Ascending aorta (tissue), 2 donors: ENCODE measurements at regions not wholly inside any gene's neighbourhood (a gene's known extent, or its start where the extent isn't known, plus 50 kb on each side); places are given as distances from the start of the nearest gene placed in this dataset.

ENCODE experiments used
- DNase-seq, 2 donors: peaks; one replicate each; pipeline ENCODE4 v3.0.0-alpha.2; 2019; ENCODE audit warnings: low spot score in 2 of 2
- H3K27ac ChIP-seq, 2 donors: fragments of 200-600 bp; sonication (generic); one replicate each; pipeline ENCODE4 v1.5.1; 2016 to 2017; ENCODE audit warnings: mild to moderate bottlenecking in 1 of 2
- H3K27me3 ChIP-seq: fragments of 200-600 bp; sonication (generic); one replicate; pipeline ENCODE4 v1.5.1; 2017
- H3K36me3 ChIP-seq, 2 donors: fragments of 200-600 bp; sonication (generic); one replicate each; pipeline ENCODE4 v1.5.1; 2016
- H3K4me1 ChIP-seq, 2 donors: fragments of 200-600 bp; sonication (generic); one replicate each; pipeline ENCODE4 v1.5.1; 2016 to 2017; ENCODE audit warnings: mild to moderate bottlenecking in 1 of 2
- H3K4me3 ChIP-seq, 2 donors: fragments of 200-600 bp; sonication (generic); one replicate each; pipeline ENCODE4 v1.5.1; 2016 to 2017; ENCODE audit warnings: mild to moderate bottlenecking in 1 of 2
- H3K9me3 ChIP-seq, 2 donors: fragments of 200-600 bp; sonication (generic); one replicate each; pipeline ENCODE4 v1.5.1; 2016
- CTCF ChIP-seq, 3 experiments: fragments of 200-600 bp in 2 of 3; fragments of 450-650 bp in 1 of 3; sonication (generic) in 2 of 3; IDR thresholded peaks; one replicate each; pipeline ENCODE4 v1.5.1; 2016 to 2019; ENCODE audit warnings: antibody characterized with exemption in 3 of 3, mild to moderate bottlenecking in 1 of 3, moderate library complexity in 1 of 3
- intact Hi-C: fragments of 100-400 bp; cut with DNase I; formaldehyde crosslinking; loops from one replicate; pipeline ENCODE4 v1.15.1; 2023

- Histone ChIP-seq H3K27ac (no peak overlapping the region), H3K27me3 (no peaks in the 10 kb centered on the region), H3K9me3 (no peaks in the 10 kb centered on the region), H3K4me3 (no peak overlapping the region), H3K4me1 (no peaks in the 10 kb centered on the region), H3K36me3 (no peaks in the 10 kb centered on the region)
- no peak for TF ChIP-seq CTCF (IDR thresholded peaks at IDR 0.05)
- no peak for DNase-seq
- intact Hi-C loops, result no loop called here
These were observed 595.8 kb upstream of the MKI67 start for GRCh38 chr10:128721963-128722445.

GRCh38 chr10:128722947-128723346 lies 596.7 kb upstream of the MKI67 start:
- Histone ChIP-seq H3K4me3 (no peak overlapping the region), H3K9me3 (no peaks in the 10 kb centered on the region), H3K36me3 (no peaks in the 10 kb centered on the region), H3K27ac (no peak overlapping the region), H3K4me1 (no peaks in the 10 kb centered on the region), H3K27me3 (no peaks in the 10 kb centered on the region)
- no peak for DNase-seq
- intact Hi-C loops, result no loop called here
- no peak for TF ChIP-seq CTCF (IDR thresholded peaks at IDR 0.05)

GRCh38 chr10:128723631-128724205 lies 597.5 kb upstream of the MKI67 start:
- Histone ChIP-seq H3K27ac (no peak overlapping the region), H3K4me3 (no peak overlapping the region), H3K36me3 (no peaks in the 10 kb centered on the region), H3K4me1 (no peaks in the 10 kb centered on the region), H3K27me3 (no peaks in the 10 kb centered on the region), H3K9me3 (no peaks in the 10 kb centered on the region)
- intact Hi-C loops, result no loop called here
- peak in 1 of 2 donors; percentile 56 for DNase-seq
- no peak for TF ChIP-seq CTCF (IDR thresholded peaks at IDR 0.05)

DNA sequence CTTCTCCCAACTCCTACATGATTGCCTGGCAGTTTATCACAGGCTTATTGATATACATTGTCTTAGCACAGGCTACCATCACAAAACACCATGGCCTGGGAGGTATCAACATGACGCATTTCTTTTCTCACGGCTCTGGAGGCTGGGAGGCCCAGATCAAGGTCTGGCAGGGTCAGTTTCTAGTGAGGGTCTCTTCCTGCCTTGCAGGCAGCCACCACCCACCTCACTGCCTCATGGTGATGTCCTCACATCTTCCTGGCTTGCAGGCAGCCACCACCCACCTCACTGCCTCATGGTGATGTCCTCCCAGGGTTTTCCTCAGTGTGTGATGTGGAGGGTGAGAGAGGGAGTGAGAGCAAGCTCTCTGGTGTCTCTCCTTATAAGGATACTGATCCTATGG lies 599.3 kb upstream of the MKI67 start:
- no peaks in the 10 kb centered on the region for H3K4me1 ChIP-seq
- H3K4me3 ChIP-seq, result no peak overlapping the region
- H3K36me3 ChIP-seq, result no peaks in the 10 kb centered on the region
- intact Hi-C loops, result no loop called here
- no peak for TF ChIP-seq CTCF (IDR thresholded peaks at IDR 0.05)
- DNase-seq, result peak in 1 of 2 donors; percentile 39
- H3K27ac ChIP-seq, result no peak overlapping the region
- no peaks in the 10 kb centered on the region for H3K27me3 ChIP-seq
- no peaks in the 10 kb centered on the region for H3K9me3 ChIP-seq

DNA sequence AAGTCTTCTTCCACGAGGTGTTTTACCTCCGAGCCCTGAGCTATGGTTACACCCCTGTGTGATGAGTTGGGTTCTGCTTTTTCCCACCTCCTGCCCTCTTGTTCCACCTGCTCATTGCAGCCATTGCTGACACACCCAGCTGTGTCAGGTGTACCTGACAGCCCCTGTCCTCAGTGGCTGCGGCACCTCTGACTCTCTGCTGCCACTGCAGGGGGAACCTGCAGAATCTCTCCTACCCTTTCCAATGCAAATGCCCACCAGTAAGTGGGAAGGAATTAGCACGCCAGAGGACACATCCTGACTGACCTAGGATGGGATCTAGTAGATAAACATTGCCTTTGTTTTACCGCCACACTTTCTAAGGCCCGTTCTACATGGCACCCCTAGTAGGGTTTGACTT lies 600.9 kb upstream of the MKI67 start:
- no peaks in the 10 kb centered on the region for H3K9me3 ChIP-seq
- H3K27ac ChIP-seq, result no peak overlapping the region
- DNase-seq, result no peak
- no peaks in the 10 kb centered on the region for H3K36me3 ChIP-seq
- no peaks in the 10 kb centered on the region for H3K27me3 ChIP-seq
- intact Hi-C loops, result no loop called here
- H3K4me3 ChIP-seq, result no peak overlapping the region
- no peaks in the 10 kb centered on the region for H3K4me1 ChIP-seq
- TF ChIP-seq CTCF (IDR thresholded peaks at IDR 0.05), result no peak
